Type B pancreatic cell (in vitro differentiated cells): ENCODE measurements at regions not wholly inside any gene's neighbourhood (a gene's known extent, or its start where the extent isn't known, plus 50 kb on each side); places are given as distances from the start of the nearest gene placed in this dataset.

ENCODE experiments used
- DNase-seq: peaks from one replicate; pipeline ENCODE4 v3.0.0; 2021; ENCODE audit warnings: mixed read lengths; ENCODE audit not compliant: unreplicated experiment; ENCODE audit errors: extremely low spot score
- H3K27ac Mint-ChIP-seq: 2 replicates; pipeline ENCODE4 v1.8.0; 2021; ENCODE audit warnings: mild to moderate bottlenecking, mixed read lengths
- H3K27me3 Mint-ChIP-seq: 2 replicates; pipeline ENCODE4 v1.8.0; 2021; ENCODE audit warnings: mixed read lengths
- H3K36me3 Mint-ChIP-seq: 2 replicates; pipeline ENCODE4 v1.8.0; 2021; ENCODE audit warnings: mixed read lengths
- H3K4me1 Mint-ChIP-seq: one replicate; pipeline ENCODE4 v1.8.0; 2021; ENCODE audit warnings: mixed read lengths; ENCODE audit not compliant: unreplicated experiment
- H3K4me3 Mint-ChIP-seq: 2 replicates; pipeline ENCODE4 v1.8.0; 2021; ENCODE audit warnings: mild to moderate bottlenecking, mixed read lengths
- H3K9me3 Mint-ChIP-seq: 2 replicates; pipeline ENCODE4 v1.8.0; 2021; ENCODE audit warnings: mixed read lengths
- CTCF ChIP-seq: fragments of 200-600 bp; sonication (generic); conservative IDR thresholded peaks from 2 replicates; pipeline ENCODE4 v1.5.0; 2021; ENCODE audit warnings: antibody characterized with exemption, mild to moderate bottlenecking

GRCh38 chr4:24666816-24667477 lies 82.6 kb upstream of the DHX15 start:
- H3K36me3 Mint-ChIP-seq: no peaks in the 10 kb centered on the region
- peaks cover 12% of the 10 kb centered on the region for H3K4me1 Mint-ChIP-seq
- TF ChIP-seq CTCF: no peak
- no peaks in the 10 kb centered on the region for H3K9me3 Mint-ChIP-seq
- no peak for DNase-seq
- H3K27ac Mint-ChIP-seq: no peak overlapping the region
- no peak overlapping the region for H3K4me3 Mint-ChIP-seq
- H3K27me3 Mint-ChIP-seq: peaks cover 8% of the 10 kb centered on the region

GRCh38 chr4:24668956-24669355 lies 84.6 kb upstream of the DHX15 start:
- no peak for TF ChIP-seq CTCF
- Mint-ChIP-seq H3K4me3 (no peak overlapping the region), H3K4me1 (no peaks in the 10 kb centered on the region), H3K36me3 (no peaks in the 10 kb centered on the region), H3K27me3 (peaks cover 8% of the 10 kb centered on the region), H3K27ac (no peak overlapping the region), H3K9me3 (no peaks in the 10 kb centered on the region)
- no peak for DNase-seq

- Mint-ChIP-seq H3K9me3 (no peaks in the 10 kb centered on the region), H3K4me1 (no peaks in the 10 kb centered on the region), H3K4me3 (no peak overlapping the region), H3K27me3 (peaks cover 8% of the 10 kb centered on the region), H3K36me3 (no peaks in the 10 kb centered on the region), H3K27ac (no peak overlapping the region)
- DNase-seq: no peak
- no peak for TF ChIP-seq CTCF
These were observed 85.4 kb upstream of the DHX15 start for GRCh38 chr4:24669751-24670150.

GRCh38 chr4:24671849-24672248 lies 87.5 kb upstream of the DHX15 start:
- Mint-ChIP-seq H3K27me3 (peaks cover 6% of the 10 kb centered on the region), H3K4me1 (no peaks in the 10 kb centered on the region), H3K9me3 (peaks cover 3% of the 10 kb centered on the region), H3K4me3 (no peak overlapping the region), H3K36me3 (no peaks in the 10 kb centered on the region), H3K27ac (no peak overlapping the region)
- DNase-seq: no peak
- no peak for TF ChIP-seq CTCF

- no peak for TF ChIP-seq CTCF
These were observed 88.5 kb upstream of the DHX15 start for GRCh38 chr4:24672880-24673279.

GRCh38 chr4:24674279-24674678 lies 89.9 kb upstream of the DHX15 start:
- H3K9me3 Mint-ChIP-seq: peaks cover 3% of the 10 kb centered on the region
- H3K27ac Mint-ChIP-seq: no peak overlapping the region
- TF ChIP-seq CTCF: no peak
- no peak overlapping the region for H3K4me3 Mint-ChIP-seq
- no peaks in the 10 kb centered on the region for H3K4me1 Mint-ChIP-seq
- H3K36me3 Mint-ChIP-seq: no peaks in the 10 kb centered on the region
- H3K27me3 Mint-ChIP-seq: peaks cover 4% of the 10 kb centered on the region
- no peak for DNase-seq

More at GRCh38 chr4:24672880-24673279, 88.5 kb upstream of the DHX15 start:
- Mint-ChIP-seq H3K27ac (no peak overlapping the region), H3K4me3 (no peak overlapping the region), H3K36me3 (no peaks in the 10 kb centered on the region), H3K27me3 (peaks cover 4% of the 10 kb centered on the region), H3K9me3 (peaks cover 3% of the 10 kb centered on the region), H3K4me1 (no peaks in the 10 kb centered on the region)
- no peak for DNase-seq
